ENCODE measurements at regions not wholly inside any gene's neighbourhood (a gene's known extent, or its start where the extent isn't known, plus 50 kb on each side); places are given as distances from the start of the nearest gene placed in this dataset.

GRCh38 chr16:62298600-62298999 is 262.4 kb upstream of the CDH8 start:
- TF ChIP-seq, protein P1, sequence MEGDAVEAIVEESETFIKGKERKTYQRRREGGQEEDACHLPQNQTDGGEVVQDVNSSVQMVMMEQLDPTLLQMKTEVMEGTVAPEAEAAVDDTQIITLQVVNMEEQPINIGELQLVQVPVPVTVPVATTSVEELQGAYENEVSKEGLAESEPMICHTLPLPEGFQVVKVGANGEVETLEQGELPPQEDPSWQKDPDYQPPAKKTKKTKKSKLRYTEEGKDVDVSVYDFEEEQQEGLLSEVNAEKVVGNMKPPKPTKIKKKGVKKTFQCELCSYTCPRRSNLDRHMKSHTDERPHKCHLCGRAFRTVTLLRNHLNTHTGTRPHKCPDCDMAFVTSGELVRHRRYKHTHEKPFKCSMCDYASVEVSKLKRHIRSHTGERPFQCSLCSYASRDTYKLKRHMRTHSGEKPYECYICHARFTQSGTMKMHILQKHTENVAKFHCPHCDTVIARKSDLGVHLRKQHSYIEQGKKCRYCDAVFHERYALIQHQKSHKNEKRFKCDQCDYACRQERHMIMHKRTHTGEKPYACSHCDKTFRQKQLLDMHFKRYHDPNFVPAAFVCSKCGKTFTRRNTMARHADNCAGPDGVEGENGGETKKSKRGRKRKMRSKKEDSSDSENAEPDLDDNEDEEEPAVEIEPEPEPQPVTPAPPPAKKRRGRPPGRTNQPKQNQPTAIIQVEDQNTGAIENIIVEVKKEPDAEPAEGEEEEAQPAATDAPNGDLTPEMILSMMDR (IDR thresholded peaks at IDR 0.05) = no peak
- Histone ChIP-seq H3K27me3 (replicated peaks; ENCODE audit: insufficient read depth) (no peaks in the 10 kb centered on the region), H3K9me3 (no peaks in the 10 kb centered on the region), H3K4me3 (no peak overlapping the region), H3K36me3 (no peaks in the 10 kb centered on the region), H3K27ac (no peak overlapping the region), H3K4me1 (ENCODE audit: control insufficient read depth in 1 of 2, low read depth in 2 of 2) (no peaks in the 10 kb centered on the region)
- ATAC-seq (ENCODE audit: insufficient number of reproducible peaks, low FRiP score, low read depth) (no peak), DNase-seq (ENCODE audit: low spot score) (no peak)

DNA sequence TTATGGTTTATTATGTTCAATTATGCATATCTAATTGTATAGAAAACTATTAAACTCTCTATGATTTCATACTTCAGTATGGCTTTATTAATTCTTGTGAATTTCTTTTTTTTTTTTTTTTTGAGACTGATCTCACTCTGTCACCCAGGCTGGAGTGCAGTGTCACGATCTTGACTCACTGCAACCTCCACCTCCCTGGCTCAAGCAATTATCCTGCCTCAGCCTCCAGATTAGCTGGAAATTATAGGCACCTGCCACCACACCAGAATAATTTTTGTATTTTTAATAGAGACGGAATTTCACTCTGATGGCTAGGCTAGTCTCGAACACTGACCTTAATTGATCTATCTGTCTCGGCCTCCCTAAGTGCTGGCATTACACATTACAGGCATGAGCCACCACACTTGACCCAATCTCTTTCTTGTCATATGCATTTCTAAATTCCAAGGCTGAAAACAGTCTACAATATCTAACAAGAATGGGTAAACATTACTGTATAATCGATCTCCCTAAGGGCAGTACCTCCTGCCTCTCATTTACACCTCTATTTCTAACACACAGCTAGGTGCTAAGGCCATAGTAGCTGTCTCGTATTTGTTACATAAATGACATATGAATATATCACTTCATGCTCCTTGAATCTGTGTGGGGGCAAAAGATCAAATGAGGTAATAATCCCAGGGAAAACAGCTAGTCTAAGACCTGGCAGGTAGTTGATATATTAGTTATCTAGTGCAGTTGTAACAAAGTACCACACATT is 258.2 kb upstream of the CDH8 start:
- no peak overlapping the region for H3K27ac ChIP-seq
- H3K36me3 ChIP-seq = no peaks in the 10 kb centered on the region
- DNase-seq (ENCODE audit: low spot score) = no peak
- H3K27me3 ChIP-seq (replicated peaks; ENCODE audit: insufficient read depth) = no peaks in the 10 kb centered on the region
- TF ChIP-seq, protein P1 (IDR thresholded peaks at IDR 0.05) = no peak
- no peaks in the 10 kb centered on the region for H3K4me1 ChIP-seq (ENCODE audit: control insufficient read depth in 1 of 2, low read depth in 2 of 2)
- H3K9me3 ChIP-seq = no peaks in the 10 kb centered on the region
- ATAC-seq (ENCODE audit: insufficient number of reproducible peaks, low FRiP score, low read depth) = no peak
- H3K4me3 ChIP-seq = no peak overlapping the region

- H3K4me1 ChIP-seq (ENCODE audit: control insufficient read depth in 1 of 2, low read depth in 2 of 2) = no peaks in the 10 kb centered on the region
- H3K27me3 ChIP-seq (replicated peaks; ENCODE audit: insufficient read depth) = no peaks in the 10 kb centered on the region
- no peak for ATAC-seq (ENCODE audit: insufficient number of reproducible peaks, low FRiP score, low read depth)
- H3K27ac ChIP-seq = no peak overlapping the region
- no peak for DNase-seq (ENCODE audit: low spot score)
- TF ChIP-seq, protein P1 (IDR thresholded peaks at IDR 0.05) = no peak
- H3K9me3 ChIP-seq = no peaks in the 10 kb centered on the region
- no peak overlapping the region for H3K4me3 ChIP-seq
- H3K36me3 ChIP-seq = no peaks in the 10 kb centered on the region
These were observed 252.9 kb upstream of the CDH8 start for GRCh38 chr16:62288990-62289629.

- no peaks in the 10 kb centered on the region for H3K4me1 ChIP-seq (ENCODE audit: control insufficient read depth in 1 of 2, low read depth in 2 of 2)
- no peak for ATAC-seq (ENCODE audit: insufficient number of reproducible peaks, low FRiP score, low read depth)
These were observed 244.3 kb upstream of the CDH8 start for GRCh38 chr16:62280506-62280905.

DNA sequence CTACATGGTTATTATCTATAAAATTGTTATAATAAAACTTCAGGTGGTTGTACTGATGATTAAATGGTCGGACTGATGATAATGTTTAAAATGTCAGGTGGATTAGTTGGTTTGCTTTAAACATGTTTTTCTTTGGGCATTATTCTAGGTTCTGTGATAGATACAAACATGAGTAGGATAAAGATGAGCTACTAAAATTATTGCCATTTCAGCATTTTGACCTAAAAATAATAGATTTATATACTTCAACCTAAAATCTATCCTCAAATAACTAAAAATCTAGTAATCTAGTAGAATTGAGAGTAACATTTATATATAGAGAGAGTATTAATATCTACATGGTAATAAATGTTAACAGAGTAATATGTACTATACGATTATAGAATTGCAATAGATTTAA is 241.7 kb upstream of the CDH8 start:
- H3K27me3 ChIP-seq (replicated peaks; ENCODE audit: insufficient read depth) = no peaks in the 10 kb centered on the region
- no peaks in the 10 kb centered on the region for H3K9me3 ChIP-seq
- ATAC-seq (ENCODE audit: insufficient number of reproducible peaks, low FRiP score, low read depth) = no peak
- no peak for DNase-seq (ENCODE audit: low spot score)
- no peak overlapping the region for H3K4me3 ChIP-seq
- H3K36me3 ChIP-seq = no peaks in the 10 kb centered on the region
- H3K27ac ChIP-seq = no peak overlapping the region
- no peaks in the 10 kb centered on the region for H3K4me1 ChIP-seq (ENCODE audit: control insufficient read depth in 1 of 2, low read depth in 2 of 2)
- TF ChIP-seq, protein P1 (IDR thresholded peaks at IDR 0.05) = no peak

More at GRCh38 chr16:62280506-62280905, 244.3 kb upstream of the CDH8 start:
- H3K27ac ChIP-seq = no peak overlapping the region
- no peaks in the 10 kb centered on the region for H3K36me3 ChIP-seq
- H3K27me3 ChIP-seq (replicated peaks; ENCODE audit: insufficient read depth) = no peaks in the 10 kb centered on the region
- no peaks in the 10 kb centered on the region for H3K9me3 ChIP-seq
- no peak for DNase-seq (ENCODE audit: low spot score)
- TF ChIP-seq, protein P1 (IDR thresholded peaks at IDR 0.05) = no peak
- no peak overlapping the region for H3K4me3 ChIP-seq
